Epithelial cell of prostate (primary cell): ENCODE measurements at regions not wholly inside any gene's neighbourhood (a gene's known extent, or its start where the extent isn't known, plus 50 kb on each side); places are given as distances from the start of the nearest gene placed in this dataset.
"Not testable (repeated sequence)": the region's sequence is repeated elsewhere in the genome, so short reads cannot be mapped to it uniquely, and the experiment has no call there.

Experiments used
- DNase-seq: peaks from one replicate; pipeline ENCODE4 v3.0.0-alpha.2; 2011; ENCODE audit warnings: low read depth, low spot score
- H3K27ac ChIP-seq: fragments of 450-650 bp; 2 replicates; pipeline ENCODE4 v1.5.1; 2017; ENCODE audit warnings: mild to moderate bottlenecking

DNA sequence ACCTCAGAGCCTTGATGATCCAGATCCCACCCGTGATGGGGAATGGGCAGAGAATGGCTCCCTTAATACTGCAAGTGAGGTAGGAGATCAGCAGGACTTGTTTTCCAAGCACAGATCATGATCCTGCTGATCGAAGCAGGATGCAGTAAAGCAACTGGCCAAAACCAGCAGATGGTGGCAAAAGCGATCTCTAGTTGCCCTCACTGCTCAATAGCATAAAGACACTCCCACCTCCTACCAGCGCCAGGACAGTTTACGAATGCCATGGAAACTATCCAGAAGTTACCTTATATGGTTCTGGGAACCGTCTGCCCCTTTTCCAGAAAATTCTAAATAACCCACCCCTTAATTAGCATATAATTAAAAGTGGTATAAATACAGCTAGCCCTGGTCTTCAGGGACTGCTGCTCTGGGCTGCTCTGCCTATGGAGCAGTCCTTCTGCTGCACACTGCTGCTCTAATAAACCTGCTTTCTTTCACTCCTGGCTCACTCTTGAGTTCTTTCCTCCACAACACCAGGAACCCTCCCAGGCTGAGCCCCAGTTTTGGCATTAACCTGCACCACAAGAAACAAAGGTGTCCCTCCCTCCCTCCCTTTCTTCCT is 415.8 kb downstream of the PREX1 start:
- no peak overlapping the region for H3K27ac ChIP-seq
- no peak for DNase-seq

DNA sequence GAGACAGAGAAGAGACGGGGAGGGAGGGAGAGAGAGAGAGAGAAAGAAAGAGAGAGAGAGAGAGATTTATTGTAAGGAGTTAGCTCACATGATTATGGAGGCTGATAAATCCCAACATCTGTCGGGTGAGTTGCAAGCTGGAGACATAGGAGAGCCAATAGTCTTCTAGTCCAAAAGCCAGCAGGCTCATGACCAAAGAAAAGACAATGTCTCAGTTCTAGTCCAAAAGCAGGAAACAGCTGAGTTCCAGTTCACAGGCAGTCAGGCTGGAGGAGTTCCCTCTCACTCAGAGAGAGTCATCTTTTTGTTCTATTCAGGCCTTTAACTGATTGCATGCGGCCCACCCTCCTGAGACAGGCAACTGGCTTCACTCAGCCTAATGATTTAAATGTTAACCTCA is 416.6 kb downstream of the PREX1 start:
- DNase-seq = no peak
- H3K27ac ChIP-seq = no peak overlapping the region

DNA sequence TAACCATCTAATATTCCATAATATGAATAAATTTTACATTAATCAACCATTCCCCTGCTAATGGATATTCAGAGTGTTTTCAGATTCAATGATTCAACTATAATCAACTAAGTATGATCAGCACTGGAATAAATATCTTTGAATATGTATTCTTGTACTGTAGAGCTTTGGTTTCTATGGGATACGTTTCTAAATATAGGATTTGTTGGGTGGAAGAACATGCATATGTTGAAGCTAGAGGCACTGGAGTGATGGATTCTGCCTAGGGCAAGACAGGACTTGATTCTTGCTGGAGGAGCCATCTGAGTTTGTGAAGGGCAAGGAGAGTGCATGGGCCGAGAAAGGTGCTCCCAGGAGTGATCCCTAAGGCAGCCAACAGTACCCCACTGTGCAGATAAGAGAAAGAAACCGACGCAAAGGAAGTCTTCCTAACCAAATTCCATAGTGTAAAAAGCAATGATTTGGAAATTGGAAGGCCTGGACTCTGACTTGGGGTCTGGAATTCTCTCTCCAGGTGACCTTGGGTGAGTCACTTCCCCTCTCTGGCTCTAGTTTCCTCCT is 418.7 kb downstream of the PREX1 start:
- DNase-seq = no peak
- H3K27ac ChIP-seq = no peak overlapping the region

DNA sequence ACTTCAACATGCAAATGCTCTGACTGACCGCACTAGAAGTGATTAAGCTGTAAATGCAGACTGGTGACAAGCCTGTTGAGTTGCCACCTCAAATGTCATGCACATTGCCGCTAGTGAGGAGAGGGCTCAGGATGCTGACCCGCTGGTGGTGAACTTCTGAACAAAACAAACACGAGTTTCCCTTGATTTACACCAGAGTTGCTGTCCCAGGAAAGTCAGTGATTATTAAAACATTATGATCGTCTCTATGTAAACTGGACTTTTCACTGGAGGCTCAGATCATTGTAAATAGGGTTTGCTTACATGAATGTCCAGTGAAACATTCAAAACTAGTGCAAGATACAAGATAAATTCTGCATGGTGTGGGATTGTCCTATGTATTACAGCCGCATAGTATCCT is 420.1 kb downstream of the PREX1 start:
- DNase-seq = no peak
- H3K27ac ChIP-seq = no peak overlapping the region

DNA sequence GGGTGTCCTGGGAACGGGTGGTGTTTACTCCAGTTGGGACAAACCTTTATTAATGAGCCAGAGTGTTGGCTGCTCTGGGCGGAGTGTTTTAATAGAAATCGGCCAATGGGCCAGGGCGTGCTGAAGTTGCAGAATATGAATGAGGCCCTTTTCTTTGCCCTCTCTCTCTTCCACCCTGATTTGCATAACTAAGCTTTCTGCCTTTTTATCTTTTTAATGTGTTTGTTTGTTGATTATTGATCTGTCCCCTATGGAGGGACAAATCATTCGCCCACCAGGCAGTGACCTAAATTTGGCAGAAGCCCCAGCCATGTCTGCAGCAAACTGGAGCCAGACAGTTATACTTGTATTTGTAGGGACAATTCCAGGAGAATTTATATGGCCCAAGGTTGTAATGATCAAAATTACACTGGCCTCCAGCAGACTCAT is 420.9 kb downstream of the PREX1 start:
- H3K27ac ChIP-seq = no peak overlapping the region
- DNase-seq = no peak

DNA sequence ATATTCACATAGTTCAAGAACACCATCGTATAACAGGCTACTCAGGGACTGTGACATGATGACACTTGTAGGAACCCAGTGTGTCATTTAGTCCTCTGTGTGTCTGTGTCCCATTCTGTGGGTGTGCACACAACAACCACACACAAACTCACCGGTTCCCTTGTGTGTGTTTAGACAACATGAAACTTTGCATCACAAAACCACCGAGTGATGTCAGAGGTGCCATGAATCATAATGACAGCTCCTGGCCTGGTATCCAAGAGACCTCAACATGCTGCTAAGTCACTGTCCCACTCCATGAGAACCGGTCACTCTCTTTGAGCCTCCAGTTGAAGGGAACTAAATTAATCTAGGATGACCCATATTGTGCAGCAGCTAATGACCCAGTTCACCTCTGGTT is 421.3 kb downstream of the PREX1 start:
- no peak overlapping the region for H3K27ac ChIP-seq
- no peak for DNase-seq

DNA sequence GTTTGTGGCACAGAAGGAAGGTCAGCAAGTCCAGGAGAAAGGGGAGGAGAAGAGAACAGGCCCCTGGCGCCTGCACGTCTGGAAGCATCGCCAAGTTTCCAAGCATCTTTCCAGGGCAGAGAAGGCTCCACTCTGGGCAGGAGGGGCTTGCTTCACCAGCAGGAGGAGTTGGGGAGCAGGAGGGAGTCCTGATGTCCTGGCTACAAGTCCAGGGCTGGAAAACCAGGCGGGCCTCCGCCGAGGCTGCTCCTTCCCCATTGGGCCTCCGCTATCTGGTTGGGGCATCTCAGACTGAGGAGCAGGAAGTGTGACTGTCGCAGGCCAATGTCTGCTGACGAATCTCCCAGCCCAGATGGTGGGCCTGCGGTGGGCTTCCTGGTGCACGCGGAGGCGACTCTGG is 421.9 kb downstream of the PREX1 start:
- no peak overlapping the region for H3K27ac ChIP-seq

DNA sequence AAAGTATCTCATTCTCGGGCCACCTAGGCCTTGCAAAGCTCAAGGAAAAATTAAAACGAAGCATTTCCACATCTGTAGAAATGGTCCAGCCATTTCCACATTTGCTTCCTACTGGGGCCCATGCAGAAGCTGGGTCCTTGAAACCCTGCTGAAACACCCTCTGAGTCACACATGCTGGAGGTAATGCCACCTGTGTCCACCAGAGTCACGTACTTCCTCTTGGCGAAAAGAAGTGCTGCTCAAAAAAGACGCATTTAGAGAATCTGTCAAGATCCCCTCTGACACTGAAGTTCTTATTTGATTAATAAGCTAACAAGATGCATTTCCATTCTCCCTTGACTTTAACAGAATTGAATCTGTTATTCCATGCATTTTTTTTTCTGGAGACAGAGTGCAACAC is 423.2 kb downstream of the PREX1 start:
- no peak for DNase-seq
- no peak overlapping the region for H3K27ac ChIP-seq

More for the DNA sequence above, 421.9 kb downstream of the PREX1 start:
- DNase-seq = no peak

DNA sequence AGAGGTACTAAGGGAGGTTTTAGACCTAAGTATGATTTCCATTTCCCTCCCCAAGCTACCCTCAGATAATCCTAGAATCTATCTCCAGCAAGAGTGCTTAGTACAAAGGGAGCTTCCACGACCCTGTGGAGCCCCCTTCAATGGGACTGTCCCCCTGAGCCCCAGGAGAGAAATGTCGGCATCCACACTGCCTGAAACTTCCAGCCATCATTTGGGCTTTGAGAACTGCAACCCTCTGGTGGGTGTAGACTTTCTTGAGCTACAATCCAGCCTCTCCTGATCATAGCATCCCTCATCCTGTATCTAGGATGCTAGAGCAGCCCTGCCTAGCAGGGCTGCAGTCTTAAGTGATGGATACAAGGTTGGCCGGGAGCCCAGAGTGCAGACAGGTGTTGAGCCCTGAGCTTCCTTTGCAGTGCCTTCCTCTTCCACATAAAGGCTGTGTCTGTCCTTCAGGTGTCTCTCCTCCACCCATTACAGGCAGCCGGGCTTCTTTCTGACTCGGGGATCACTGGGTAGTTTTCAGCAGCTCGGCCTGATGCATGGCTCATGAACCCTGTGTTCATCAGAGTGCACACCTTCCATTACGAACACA is 424.5 kb downstream of the PREX1 start:
- no peak for DNase-seq
- H3K27ac ChIP-seq = no peak overlapping the region

DNA sequence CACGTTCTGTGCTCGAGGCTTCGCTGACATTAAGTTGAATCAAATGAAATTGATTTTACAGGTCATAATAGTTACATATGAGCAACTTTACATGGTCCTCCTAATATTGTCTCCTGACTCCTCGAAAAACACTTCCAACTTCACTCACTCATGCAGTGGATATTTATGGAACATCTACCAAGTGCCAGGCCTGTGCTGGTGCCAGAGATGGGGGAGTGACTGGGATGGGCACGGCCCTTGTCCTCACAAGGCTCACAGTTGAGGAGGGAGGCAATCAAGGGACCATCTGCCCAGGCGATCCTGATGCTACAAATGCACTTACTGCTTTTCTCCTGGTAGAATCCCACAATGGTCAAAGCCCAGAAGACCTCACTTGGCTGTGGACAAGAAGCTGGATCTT is 426.4 kb downstream of the PREX1 start:
- no peak overlapping the region for H3K27ac ChIP-seq
- no peak for DNase-seq

DNA sequence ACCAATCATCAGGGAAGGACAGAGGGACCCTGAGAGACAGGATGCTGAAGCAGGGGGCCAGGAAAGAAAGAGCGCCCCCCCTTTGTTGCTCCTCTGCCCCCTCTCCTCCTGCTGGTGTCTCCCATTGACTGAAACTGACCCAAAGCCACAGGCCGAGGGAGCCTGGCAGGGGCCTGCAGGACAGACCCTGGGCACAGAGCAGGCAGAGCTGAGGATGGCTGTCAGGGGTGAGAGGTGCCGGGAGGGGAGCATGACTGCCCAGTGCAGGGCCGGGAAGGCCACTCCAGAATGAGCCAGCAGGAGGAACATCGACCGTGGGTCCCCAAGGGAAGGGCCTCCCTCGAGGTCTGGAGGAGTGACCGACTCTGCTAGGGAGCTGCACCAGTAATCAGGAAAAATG is 427.8 kb downstream of the PREX1 start:
- no peak for DNase-seq
- H3K27ac ChIP-seq = no peak overlapping the region

DNA sequence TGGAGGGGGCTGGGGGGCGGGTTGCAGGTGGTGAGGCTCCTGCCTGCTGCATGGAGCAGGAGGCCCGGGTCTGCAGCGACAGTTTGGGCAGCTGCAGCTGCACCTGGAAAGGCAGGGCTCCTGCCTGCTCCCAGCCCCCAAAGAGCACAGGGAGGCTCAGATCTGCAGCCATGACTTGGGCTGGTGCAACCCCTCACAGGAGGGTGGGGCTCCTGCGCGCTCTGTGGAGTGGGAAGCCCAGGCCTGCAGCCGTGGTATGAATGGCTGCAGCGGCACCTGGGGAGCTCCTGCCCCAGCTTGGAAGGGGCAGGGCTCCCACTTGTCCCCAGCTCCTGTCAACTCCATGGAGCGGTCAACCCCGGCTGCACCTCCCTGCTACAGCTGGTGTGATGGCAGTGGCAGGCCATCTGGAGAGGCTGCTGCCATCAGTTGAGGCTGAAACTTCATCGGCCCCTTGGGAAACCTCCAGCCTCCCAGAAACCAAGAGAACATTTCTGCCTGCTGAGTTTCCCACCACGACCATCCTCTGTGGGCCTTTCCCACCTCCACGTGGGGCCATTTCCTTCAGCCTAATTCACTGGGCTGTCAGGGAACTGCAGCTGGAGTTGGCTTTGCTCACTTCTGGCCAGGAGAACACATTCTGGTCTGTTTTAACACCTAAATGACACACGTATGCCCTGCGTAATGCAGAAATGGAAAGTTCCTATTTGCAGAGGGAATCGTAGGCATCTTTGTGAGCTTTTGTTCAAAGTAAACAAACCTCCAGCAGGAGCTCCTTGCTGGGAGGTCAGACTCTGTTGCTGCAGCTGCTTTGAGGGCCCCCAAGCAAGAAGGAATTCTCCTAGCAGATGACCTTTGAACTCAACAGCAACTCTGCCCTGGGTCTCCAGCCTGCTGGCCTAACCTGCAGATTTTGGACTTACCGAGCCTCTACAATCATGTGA is 429.0 kb downstream of the PREX1 start:
- no peak overlapping the region for H3K27ac ChIP-seq
- no peak for DNase-seq

DNA sequence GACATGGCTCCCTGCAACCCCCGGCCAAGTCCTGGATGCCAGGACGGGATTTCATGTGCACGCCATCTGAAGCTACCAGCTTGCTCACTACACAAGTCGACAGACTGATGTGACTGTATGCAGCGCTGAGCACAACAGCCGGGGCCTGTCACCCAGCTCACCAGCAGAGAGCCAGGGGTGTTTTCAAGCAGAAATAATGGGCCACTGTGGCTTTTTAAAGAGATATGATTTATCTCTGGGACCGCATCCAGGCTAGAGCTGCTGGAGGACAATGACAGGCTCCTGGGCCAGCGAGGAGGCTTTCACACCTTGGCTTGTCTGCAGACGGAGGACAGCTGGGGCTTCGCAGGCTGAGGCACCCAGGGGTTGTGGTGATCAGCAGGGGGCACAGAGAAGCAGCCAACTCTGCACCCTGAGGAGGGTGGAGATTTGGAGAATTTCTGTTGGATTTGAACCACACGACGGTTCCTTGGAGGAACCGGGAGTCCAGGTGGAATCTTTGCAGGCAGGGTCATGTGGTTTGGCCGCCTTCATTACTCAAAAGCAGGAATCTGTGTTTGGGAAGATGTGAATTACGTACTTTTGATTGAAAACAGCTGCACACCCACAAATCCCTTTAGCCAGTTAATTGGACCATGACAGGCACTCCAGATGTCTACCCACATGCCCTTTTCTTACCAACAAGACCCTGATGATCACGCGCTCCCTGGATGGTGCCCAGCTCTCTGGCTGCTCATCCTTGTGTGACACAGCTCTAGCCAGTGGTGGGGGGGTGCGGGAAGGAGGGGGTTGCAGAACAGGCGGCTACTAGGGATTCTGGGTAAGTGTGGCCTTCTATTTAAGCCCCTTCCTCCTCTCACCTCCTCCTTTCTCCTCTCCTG is 430.6 kb downstream of the PREX1 start:
- DNase-seq, H3K27ac ChIP-seq: not testable (repeated sequence)

DNA sequence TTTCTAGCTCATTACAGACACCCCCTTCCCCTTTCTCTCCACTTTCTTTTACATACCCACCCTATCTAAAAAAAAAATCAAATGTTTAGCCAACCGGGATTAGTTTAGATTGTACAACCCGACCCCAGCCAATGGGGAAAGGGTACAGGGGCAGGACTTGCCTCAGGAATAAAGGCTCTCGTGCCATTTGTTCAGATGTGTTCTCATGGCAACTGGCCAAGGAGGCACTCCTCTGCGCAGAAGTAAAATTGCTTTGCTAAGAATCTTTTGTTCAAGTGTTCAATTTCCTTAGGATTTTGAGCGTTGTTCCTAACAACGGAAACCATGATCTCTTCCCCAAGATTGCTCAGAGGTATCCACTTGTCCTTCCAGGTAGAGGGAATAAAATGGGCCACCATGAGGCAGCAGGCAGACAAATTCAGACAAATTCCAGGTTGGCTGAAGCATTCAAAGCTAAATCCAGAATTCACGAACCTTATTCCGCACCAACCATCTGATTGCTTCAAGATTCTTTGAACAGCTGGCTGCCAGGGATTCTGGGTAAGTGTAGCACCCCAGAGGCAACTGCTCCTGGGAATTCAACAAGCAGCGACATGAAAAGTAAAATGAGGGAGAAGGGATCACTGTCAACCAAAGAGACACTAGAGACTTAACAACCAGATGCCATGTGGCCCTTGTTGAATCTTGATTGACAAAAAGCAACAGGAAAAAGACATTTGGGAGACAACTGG is 431.8 kb downstream of the PREX1 start:
- H3K27ac ChIP-seq = no peak overlapping the region
- no peak for DNase-seq

DNA sequence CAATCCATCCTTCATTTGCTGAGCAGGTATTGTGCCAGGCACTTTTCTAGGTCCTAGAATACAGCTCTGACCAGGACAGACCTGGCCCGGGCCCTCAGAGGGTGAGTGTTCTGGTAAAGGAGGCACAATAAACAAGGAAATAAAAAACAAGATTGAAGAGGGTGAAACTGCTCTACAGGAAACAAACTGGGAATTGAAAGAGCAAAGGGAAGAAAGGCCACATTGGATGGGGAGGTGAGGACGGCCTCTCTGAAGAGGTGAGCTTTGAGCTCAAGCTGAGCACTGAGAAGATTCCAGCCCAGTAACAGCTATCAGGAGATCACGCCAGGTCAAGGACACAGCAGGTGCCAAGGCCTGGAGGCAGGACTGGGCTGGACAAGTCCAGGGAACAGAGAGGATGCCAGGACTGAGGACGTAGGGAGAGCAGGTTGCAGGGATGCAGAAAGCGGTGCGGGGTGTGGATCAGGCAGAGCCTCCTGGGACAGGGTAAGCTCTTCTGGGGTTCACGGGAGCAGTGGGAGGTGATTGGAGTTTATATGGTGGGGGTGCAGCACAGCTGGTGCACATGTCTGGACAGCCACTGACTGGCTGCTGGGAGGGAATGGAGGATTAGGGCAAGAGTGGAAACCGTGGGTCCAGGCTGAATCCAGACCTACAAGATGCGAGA is 433.3 kb downstream of the PREX1 start:
- DNase-seq = no peak
- no peak overlapping the region for H3K27ac ChIP-seq

DNA sequence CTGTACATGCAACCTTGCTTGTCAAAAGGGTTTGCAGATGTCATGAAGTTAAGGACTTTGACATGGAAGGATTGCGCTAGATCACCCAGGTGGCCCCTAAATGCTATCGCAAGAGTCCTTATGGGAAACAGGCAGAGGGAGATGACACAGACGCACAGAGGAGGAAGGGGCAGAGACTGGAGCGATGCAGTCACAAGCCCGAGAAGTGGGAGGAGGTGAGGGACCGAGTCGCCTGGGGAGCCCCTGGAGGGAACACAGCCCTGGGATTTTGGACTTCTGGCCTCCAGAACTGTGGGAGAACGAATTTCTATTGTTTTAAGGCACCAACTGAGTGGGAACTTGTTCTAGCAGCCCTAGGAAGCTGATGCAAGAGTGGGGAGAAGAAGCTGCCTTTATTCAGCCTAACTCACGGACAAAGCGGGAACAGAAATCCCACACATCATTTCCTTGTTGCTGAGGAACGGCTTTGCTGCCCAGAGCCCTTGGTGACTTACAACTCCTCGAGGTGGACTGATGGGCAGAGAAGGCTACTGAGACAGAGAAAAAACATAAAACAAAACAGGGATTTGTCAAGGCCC is 434.0 kb downstream of the PREX1 start:
- no peak for DNase-seq
- no peak overlapping the region for H3K27ac ChIP-seq

DNA sequence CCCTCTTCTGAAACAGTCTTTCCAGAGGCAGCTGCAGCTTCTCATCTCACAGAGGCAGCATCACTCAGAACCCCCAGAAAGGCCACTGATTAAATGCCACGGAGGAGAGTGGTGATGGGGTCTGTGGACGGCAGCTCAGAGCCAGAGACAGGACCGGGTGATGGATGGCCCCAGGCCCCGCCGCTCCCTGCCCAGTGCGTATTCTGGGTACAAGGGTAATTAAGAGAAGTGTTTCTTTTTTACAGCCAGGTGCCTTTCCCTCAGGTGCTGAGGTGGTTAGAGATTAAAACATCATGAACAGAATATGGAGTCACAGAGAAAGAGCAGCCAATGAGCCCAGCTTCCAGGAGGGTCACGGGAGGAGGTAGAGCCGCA is 434.5 kb downstream of the PREX1 start:
- no peak overlapping the region for H3K27ac ChIP-seq
- DNase-seq = no peak

DNA sequence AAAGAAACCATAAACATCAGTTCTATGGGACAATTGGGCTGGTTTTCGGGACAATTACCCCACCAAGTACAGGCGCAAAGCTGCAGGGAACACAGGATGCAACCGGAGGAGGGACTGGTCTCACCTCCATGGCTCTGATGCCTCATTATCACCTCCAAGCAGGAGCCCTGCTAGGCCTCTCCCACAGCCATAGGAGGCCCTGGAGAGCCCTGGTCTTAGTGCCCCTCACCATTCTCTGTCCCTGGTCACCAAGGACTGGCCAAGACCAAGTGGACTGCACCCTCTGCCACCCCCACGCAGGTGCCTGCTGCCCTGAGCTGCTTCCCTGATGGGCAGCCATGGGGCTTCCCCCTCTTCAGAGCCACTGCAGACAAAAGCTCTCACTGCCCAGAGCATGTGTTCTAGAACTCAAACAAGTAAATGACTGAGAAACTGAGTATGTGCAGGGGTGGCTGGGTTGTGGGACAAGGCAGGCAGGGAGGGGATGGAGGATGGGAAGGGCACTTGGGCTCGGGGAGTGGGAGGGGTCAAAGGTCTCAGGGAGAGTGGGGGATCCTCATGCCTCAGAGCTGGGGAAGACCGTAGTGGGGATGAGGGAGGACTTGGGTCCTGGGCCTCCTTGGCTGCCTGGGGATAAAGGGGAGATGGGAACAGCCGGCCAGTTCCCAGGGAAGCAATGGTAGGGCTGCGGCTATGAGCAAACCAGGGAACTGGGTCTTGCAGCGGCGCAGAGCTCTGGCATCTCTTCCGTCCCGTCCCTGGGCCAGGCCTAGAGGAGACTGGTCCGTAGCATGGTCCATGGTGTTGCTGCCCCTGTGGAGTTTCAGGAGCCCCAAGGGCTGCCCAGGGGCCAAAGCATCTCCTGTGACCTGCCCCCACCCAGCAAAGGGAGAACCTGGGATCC is 435.1 kb downstream of the PREX1 start:
- no peak overlapping the region for H3K27ac ChIP-seq
- no peak for DNase-seq
